WTC11 (cell line): ENCODE measurements at regions not wholly inside any gene's neighbourhood (a gene's known extent, or its start where the extent isn't known, plus 50 kb on each side); places are given as distances from the start of the nearest gene placed in this dataset.

Experiments
- ELF4 ChIP-seq: sonication (generic); formaldehyde crosslinking; IDR thresholded peaks from 2 replicates; pipeline ENCODE4 v1.8.1; 2022; ENCODE audit warnings: low read depth, mild to moderate bottlenecking, moderate library complexity, missing genetic modification reagents
- KAT7 ChIP-seq: sonication (generic); formaldehyde crosslinking; IDR thresholded peaks from 2 replicates; pipeline ENCODE4 v1.8.1; 2023; ENCODE audit warnings: missing genetic modification reagents, mild to moderate bottlenecking, borderline replicate concordance
- NFYB ChIP-seq: sonication (generic); formaldehyde crosslinking; conservative IDR thresholded peaks from 2 replicates; pipeline ENCODE4 v1.8.0; 2022; ENCODE audit warnings: low read depth, missing genetic modification reagents
- NR1H2 ChIP-seq: sonication (generic); formaldehyde crosslinking; IDR thresholded peaks from 2 replicates; pipeline ENCODE4 v1.9.0; 2021; ENCODE audit warnings: mild to moderate bottlenecking, moderate library complexity, missing genetic modification reagents
- TEAD4 ChIP-seq: sonication (generic); formaldehyde crosslinking; IDR thresholded peaks from 2 replicates; pipeline ENCODE4 v1.8.0; 2022; ENCODE audit warnings: mild to moderate bottlenecking, missing genetic modification reagents
- ZNF263 ChIP-seq: sonication (generic); formaldehyde crosslinking; IDR thresholded peaks from 2 replicates; pipeline ENCODE4 v1.8.1; 2022; ENCODE audit warnings: low read depth, mild to moderate bottlenecking, moderate library complexity, missing genetic modification reagents
- ZNF396 ChIP-seq: fragments of 250-450 bp; sonication (Bioruptor Pico); IDR thresholded peaks from 2 replicates; pipeline ENCODE4 v1.8.0; 2021; ENCODE audit warnings: mild to moderate bottlenecking, moderate library complexity, borderline replicate concordance
- TF ChIP-seq, protein P1 (sequence below): fragments of 200-600 bp; IDR thresholded peaks from 2 replicates; pipeline ENCODE4 v1.8.0; 2022; ENCODE audit warnings: antibody characterized with exemption
- TF ChIP-seq, protein P2 (sequence below): sonication (generic); formaldehyde crosslinking; IDR thresholded peaks from 2 replicates; pipeline ENCODE4 v1.8.1; 2023; ENCODE audit warnings: mild to moderate bottlenecking, missing genetic modification reagents, moderate library complexity
- TF ChIP-seq, protein P3 (sequence below): fragments of 250-450 bp; sonication (Bioruptor Pico); conservative IDR thresholded peaks from 2 replicates; pipeline ENCODE4 v1.9.0; 2021; ENCODE audit warnings: mild to moderate bottlenecking

DNA sequence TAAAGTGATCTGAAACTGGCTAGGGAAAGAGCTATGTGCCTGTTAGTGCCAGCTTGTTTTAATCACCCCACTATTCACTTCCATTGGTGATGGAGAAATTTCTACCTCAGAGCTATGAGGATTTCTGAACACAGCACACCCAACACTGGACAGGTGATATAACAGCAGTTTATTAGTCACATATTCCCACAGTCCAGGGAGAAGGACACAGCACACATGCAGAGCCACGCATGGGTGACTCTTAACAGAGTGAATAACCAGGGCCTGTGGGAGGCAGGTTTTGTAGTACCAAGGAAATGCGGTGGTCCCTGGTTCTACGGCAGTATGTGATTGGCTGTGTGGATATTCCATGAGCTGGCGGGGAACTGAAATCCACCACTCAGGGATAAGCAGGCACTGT, 455.1 kb downstream of the BTG1 start:
- TF ChIP-seq NR1H2 (CRISPR knock-in tag) (no peak), TEAD4 (CRISPR knock-in tag) (no peak), ELF4 (CRISPR knock-in tag) (no peak), ZNF396 (CRISPR knock-in tag) (no peak), NFYB (CRISPR knock-in tag) (no peak), ZNF263 (CRISPR knock-in tag) (no peak), KAT7 (CRISPR knock-in tag) (no peak)
- TF ChIP-seq, protein P1, sequence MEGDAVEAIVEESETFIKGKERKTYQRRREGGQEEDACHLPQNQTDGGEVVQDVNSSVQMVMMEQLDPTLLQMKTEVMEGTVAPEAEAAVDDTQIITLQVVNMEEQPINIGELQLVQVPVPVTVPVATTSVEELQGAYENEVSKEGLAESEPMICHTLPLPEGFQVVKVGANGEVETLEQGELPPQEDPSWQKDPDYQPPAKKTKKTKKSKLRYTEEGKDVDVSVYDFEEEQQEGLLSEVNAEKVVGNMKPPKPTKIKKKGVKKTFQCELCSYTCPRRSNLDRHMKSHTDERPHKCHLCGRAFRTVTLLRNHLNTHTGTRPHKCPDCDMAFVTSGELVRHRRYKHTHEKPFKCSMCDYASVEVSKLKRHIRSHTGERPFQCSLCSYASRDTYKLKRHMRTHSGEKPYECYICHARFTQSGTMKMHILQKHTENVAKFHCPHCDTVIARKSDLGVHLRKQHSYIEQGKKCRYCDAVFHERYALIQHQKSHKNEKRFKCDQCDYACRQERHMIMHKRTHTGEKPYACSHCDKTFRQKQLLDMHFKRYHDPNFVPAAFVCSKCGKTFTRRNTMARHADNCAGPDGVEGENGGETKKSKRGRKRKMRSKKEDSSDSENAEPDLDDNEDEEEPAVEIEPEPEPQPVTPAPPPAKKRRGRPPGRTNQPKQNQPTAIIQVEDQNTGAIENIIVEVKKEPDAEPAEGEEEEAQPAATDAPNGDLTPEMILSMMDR = no peak
- TF ChIP-seq, protein P2, sequence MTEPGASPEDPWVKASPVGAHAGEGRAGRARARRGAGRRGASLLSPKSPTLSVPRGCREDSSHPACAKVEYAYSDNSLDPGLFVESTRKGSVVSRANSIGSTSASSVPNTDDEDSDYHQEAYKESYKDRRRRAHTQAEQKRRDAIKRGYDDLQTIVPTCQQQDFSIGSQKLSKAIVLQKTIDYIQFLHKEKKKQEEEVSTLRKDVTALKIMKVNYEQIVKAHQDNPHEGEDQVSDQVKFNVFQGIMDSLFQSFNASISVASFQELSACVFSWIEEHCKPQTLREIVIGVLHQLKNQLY (CRISPR knock-in tag) = no peak
- TF ChIP-seq, protein P3, sequence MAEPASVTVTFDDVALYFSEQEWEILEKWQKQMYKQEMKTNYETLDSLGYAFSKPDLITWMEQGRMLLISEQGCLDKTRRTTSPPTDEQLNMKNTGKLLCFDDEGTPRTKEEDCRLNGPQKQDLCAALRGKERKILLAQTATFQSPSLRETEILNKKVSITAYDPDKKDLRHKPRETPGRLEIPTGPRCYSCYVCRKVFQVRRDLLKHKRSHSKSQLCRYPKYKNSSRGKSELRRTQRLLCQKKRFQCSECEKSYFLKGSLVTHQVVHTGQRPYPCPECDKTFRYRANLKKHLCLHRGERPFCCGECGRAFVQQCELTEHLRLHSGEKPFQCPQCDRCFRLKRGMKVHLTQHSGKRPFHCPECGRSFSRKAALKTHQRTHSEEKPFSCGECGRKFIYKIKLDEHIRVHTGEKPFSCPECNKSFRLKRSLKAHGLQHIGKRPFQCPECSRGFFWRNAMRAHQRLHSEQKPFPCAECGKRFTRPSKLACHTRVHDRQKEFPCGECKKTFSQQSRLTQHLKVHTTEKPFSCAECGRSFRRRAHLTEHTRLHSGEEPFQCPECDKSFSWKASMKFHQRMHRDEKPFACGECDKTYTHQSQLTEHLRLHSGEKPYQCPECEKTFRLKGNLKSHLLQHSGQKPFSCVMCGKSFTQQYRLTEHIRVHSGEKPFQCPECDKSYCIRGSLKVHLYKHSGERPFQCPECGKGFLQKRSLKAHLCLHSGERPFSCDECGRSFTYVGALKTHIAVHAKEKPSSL (CRISPR knock-in tag) = no peak
